H1 (cell line): ENCODE measurements at regions not wholly inside any gene's neighbourhood (a gene's known extent, or its start where the extent isn't known, plus 50 kb on each side); places are given as distances from the start of the nearest gene placed in this dataset.
A peak's percentile ranks its signal among the peaks of the same experiment; 100 is the strongest.

Experiments used
- CTCF ChIA-PET: fragments of 300-600 bp; sonication (Branson Sonifier 250); formaldehyde crosslinking; loops from one replicate; lab custom pipeline; 2021; ENCODE audit not compliant: partially characterized antibody; lab: Charles Lee
- POLR2A ChIA-PET: fragments of 300-600 bp; sonication (Branson Sonifier 250); formaldehyde crosslinking; loops from one replicate; lab custom pipeline; 2021; ENCODE audit warnings: inconsistent platforms; ENCODE audit not compliant: partially characterized antibody; lab: Charles Lee
- DNase-seq, 2 experiments: peaks; one replicate each; pipeline versions ENCODE4 v3.0.0 to v3.0.0-alpha.2; 2010 to 2022; ENCODE audit warnings: low spot score in 2 of 2, low read depth in 1 of 2, mixed read lengths in 1 of 2
- FAIRE-seq: peaks from 2 replicates; lab custom pipeline; 2011; peaks lifted over from hg19 to GRCh38; lab: Jason Lieb, UNC
- H2AFZ ChIP-seq: 2 replicates; pipeline ENCODE4 v1.8.1; 2012; ENCODE audit warnings: low read length, inconsistent platforms
- H2AK5ac ChIP-seq: 2 replicates; pipeline ENCODE4 v1.6.1; 2013; ENCODE audit warnings: low read depth, low read length
- H2BK120ac ChIP-seq: replicated peaks from 2 replicates; pipeline ENCODE3; 2013; ENCODE audit warnings: low read depth, low read length, inconsistent platforms
- H2BK12ac ChIP-seq: 2 replicates; pipeline ENCODE4 v1.6.1; 2013; ENCODE audit warnings: low read depth, low read length
- H2BK15ac ChIP-seq: 2 replicates; pipeline ENCODE4 v1.6.1; 2013; ENCODE audit warnings: low read length
- H2BK20ac ChIP-seq: 2 replicates; pipeline ENCODE4 v1.6.1; 2013; ENCODE audit warnings: low read length
- H2BK5ac ChIP-seq: 2 replicates; pipeline ENCODE4 v1.6.1; 2013; ENCODE audit warnings: low read depth, low read length
- H3K14ac ChIP-seq: 2 replicates; pipeline ENCODE4 v1.6.1; 2013; ENCODE audit warnings: inconsistent platforms; ENCODE audit not compliant: insufficient read length
- H3K18ac ChIP-seq: 2 replicates; pipeline ENCODE4 v1.6.1; 2013; ENCODE audit warnings: low read length; ENCODE audit errors: extremely low read depth
- H3K23ac ChIP-seq: 2 replicates; pipeline ENCODE4 v1.6.1; 2013; ENCODE audit warnings: inconsistent platforms; ENCODE audit not compliant: insufficient read length
- H3K23me2 ChIP-seq: 2 replicates; pipeline ENCODE4 v1.6.1; 2013; ENCODE audit warnings: low read depth, low read length
- H3K27ac ChIP-seq: 2 replicates; pipeline ENCODE4 v1.6.1; 2011; ENCODE audit warnings: low read depth, low read length, inconsistent platforms
- H3K27me3 ChIP-seq, 4 experiments: replicated peaks in 1 of 4; 1 replicate in 1 of 4; 2 replicates in 3 of 4; pipeline versions ENCODE4 v1.6.1 to v1.8.1; 2011 to 2013; ENCODE audit warnings: low read length in 3 of 4, mild to moderate bottlenecking in 3 of 4, inconsistent platforms in 2 of 4, mixed read lengths in 2 of 4, moderate library complexity in 1 of 4; ENCODE audit not compliant: control insufficient read depth in 3 of 4, insufficient read depth in 3 of 4; ENCODE audit errors: extremely low read depth in 1 of 4
- H3K36me3 ChIP-seq, 4 experiments: 2 replicates each; pipeline versions ENCODE4 v1.6.1 to v1.8.1; 2011 to 2013; ENCODE audit warnings: mild to moderate bottlenecking in 4 of 4, low read length in 3 of 4, moderate library complexity in 2 of 4, control low read depth in 1 of 4, inconsistent platforms in 1 of 4; ENCODE audit not compliant: insufficient read depth in 4 of 4, control insufficient read depth in 2 of 4
- H3K4ac ChIP-seq: replicated peaks from 2 replicates; pipeline ENCODE3; 2013; ENCODE audit warnings: low read length, low read depth, mixed read lengths, inconsistent platforms; ENCODE audit not compliant: insufficient read length
- H3K4me1 ChIP-seq, 4 experiments: replicated peaks in 1 of 4; 1 replicate in 1 of 4; 2 replicates in 3 of 4; pipeline versions ENCODE4 v1.6.1 to v1.8.1; 2011 to 2013; ENCODE audit warnings: low read length in 3 of 4, inconsistent platforms in 2 of 4, mixed read lengths in 1 of 4; ENCODE audit not compliant: insufficient read depth in 4 of 4, control insufficient read depth in 3 of 4
- H3K4me2 ChIP-seq, 2 experiments: 2 replicates each; pipeline versions ENCODE4 v1.6.1 to v1.8.1; 2011 to 2013; ENCODE audit warnings: low read depth in 2 of 2, low read length in 2 of 2, control low read depth in 1 of 2, inconsistent platforms in 1 of 2, mild to moderate bottlenecking in 1 of 2; ENCODE audit not compliant: insufficient read depth in 1 of 2
- H3K4me3 ChIP-seq, 4 experiments: fragments of 200-600, 300-600 bp in 1 of 4; sonication (generic), shearing (Covaris generic), sonication (Bioruptor Twin) in 1 of 4; 2 replicates each; pipeline versions ENCODE4 v1.5.1 to v1.8.1; 2011 to 2016; ENCODE audit warnings: low read length in 4 of 4, low read depth in 3 of 4, control low read depth in 2 of 4, inconsistent platforms in 2 of 4, mild to moderate bottlenecking in 2 of 4, mixed read lengths in 1 of 4, moderate library complexity in 1 of 4; ENCODE audit not compliant: insufficient read depth in 2 of 4; ENCODE audit errors: extremely low read depth in 1 of 4
- H3K56ac ChIP-seq: replicated peaks from 2 replicates; pipeline ENCODE3; 2013; ENCODE audit warnings: low read depth, mild to moderate bottlenecking, mixed read lengths, low read length, inconsistent platforms; ENCODE audit not compliant: insufficient read length
- H3K79me1 ChIP-seq: 2 replicates; pipeline ENCODE4 v1.6.1; 2013; ENCODE audit warnings: low read depth, low read length, control low read depth
- H3K79me2 ChIP-seq, 2 experiments: 2 replicates each; pipeline versions ENCODE4 v1.6.1 to v1.8.1; 2012 to 2013; ENCODE audit warnings: low read length in 2 of 2, mild to moderate bottlenecking in 2 of 2, inconsistent platforms in 1 of 2; ENCODE audit not compliant: insufficient read depth in 2 of 2, control insufficient read depth in 1 of 2
- H3K9ac ChIP-seq, 4 experiments: replicated peaks in 1 of 4; 1 replicate in 1 of 4; 2 replicates in 3 of 4; pipeline versions ENCODE4 v1.6.1 to v1.8.1; 2011 to 2013; ENCODE audit warnings: low read depth in 3 of 4, low read length in 3 of 4, control low read depth in 2 of 4, mild to moderate bottlenecking in 2 of 4, moderate library complexity in 2 of 4, inconsistent platforms in 1 of 4; ENCODE audit errors: extremely low read depth in 1 of 4
- H3K9me3 ChIP-seq, 2 experiments: 2 replicates each; pipeline versions ENCODE4 v1.6.1 to v1.8.1; 2012 to 2013; ENCODE audit warnings: mild to moderate bottlenecking in 2 of 2, moderate library complexity in 2 of 2, control low read depth in 1 of 2, inconsistent platforms in 1 of 2, low read depth in 1 of 2, low read length in 1 of 2, mixed read lengths in 1 of 2; ENCODE audit not compliant: insufficient read depth in 2 of 2
- H4K20me1 ChIP-seq, 2 experiments: replicated peaks in 1 of 2; 2 replicates each; pipeline versions ENCODE3 to v1.8.1; 2011 to 2013; ENCODE audit warnings: inconsistent platforms in 2 of 2, low read length in 2 of 2, mild to moderate bottlenecking in 1 of 2; ENCODE audit not compliant: insufficient read depth in 2 of 2, control insufficient read depth in 1 of 2
- H4K5ac ChIP-seq: 2 replicates; pipeline ENCODE4 v1.6.1; 2013; ENCODE audit warnings: low read length, low read depth, mixed read lengths, inconsistent platforms; ENCODE audit not compliant: insufficient read length
- H4K8ac ChIP-seq: 2 replicates; pipeline ENCODE4 v1.8.0; 2013; ENCODE audit warnings: mild to moderate bottlenecking, moderate library complexity, low read length, inconsistent platforms; ENCODE audit not compliant: insufficient read depth; ENCODE audit errors: extremely low read depth
- H4K91ac ChIP-seq: replicated peaks from 2 replicates; pipeline ENCODE3; 2013; ENCODE audit warnings: low read length, mixed read lengths, inconsistent platforms; ENCODE audit not compliant: insufficient read length
- JUN ChIP-seq: IDR thresholded peaks from 2 replicates; pipeline ENCODE4 v1.6.1; 2011; ENCODE audit warnings: low read depth, mild to moderate bottlenecking, improper control_type of control experiment, low read length
- MAX ChIP-seq: IDR thresholded peaks from 2 replicates; pipeline ENCODE4 v1.6.1; 2012; ENCODE audit warnings: inconsistent platforms
- WGBS, 2 experiments: shearing (Covaris generic) in 1 of 2; methylation state at CpG; one replicate each; pipeline versions ENCODE4 v1.1.6 to v1.1.7; 2013 to 2015; ENCODE audit warnings: low lambda C conversion rate in 2 of 2, mixed read lengths in 2 of 2, inconsistent platforms in 1 of 2, low coverage in 1 of 2, missing lambda C conversion rate in 1 of 2; ENCODE audit not compliant: insufficient replicate concordance in 2 of 2, insufficient coverage in 1 of 2, insufficient read length in 1 of 2; ENCODE audit errors: extremely low coverage in 1 of 2, missing lambda C conversion rate in 1 of 2; 5-methylcytosine and 5-hydroxymethylcytosine counted together

GRCh38 chr4:189033801-189034347 lies 894.6 kb downstream of the TRIML1 start:
- H3K79me2 ChIP-seq: no peaks in the 10 kb centered on the region
- no peak overlapping the region for H2AK5ac ChIP-seq
- no peak overlapping the region for H4K5ac ChIP-seq
- H3K9me3 ChIP-seq: no peaks in the 10 kb centered on the region
- FAIRE-seq (no peak), DNase-seq (no peak)
- no peak overlapping the region for H2BK120ac ChIP-seq
- no peak overlapping the region for H3K27ac ChIP-seq
- no peaks in the 10 kb centered on the region for H3K23me2 ChIP-seq
- H3K79me1 ChIP-seq: no peaks in the 10 kb centered on the region
- no peaks in the 10 kb centered on the region for H4K20me1 ChIP-seq
- H3K36me3 ChIP-seq: no peaks in the 10 kb centered on the region
- H3K4me1 ChIP-seq: peaks cover 0 to 5% (median 0%) of the 10 kb centered on the region in 4 experiments; a peak in 3 of 7 replicates
- H3K4me3 ChIP-seq: no peak overlapping the region
- no peak overlapping the region for H3K23ac ChIP-seq
- no peak overlapping the region for H2BK5ac ChIP-seq
- H3K14ac ChIP-seq: no peak overlapping the region
- ChIA-PET POLR2A (no interaction called here), CTCF (interaction anchor here (0.5 to 2.1 kb wide), 4 partner anchors 14 to 1739 kb away, joined by 3 to 8 read pairs (median 4); no protein-coding TSS in a partner anchor)
- 0 out of 2 replicates have a peak overlapping the region, but pooled peaks have one; percentile 32 for H2BK12ac ChIP-seq
- no peak overlapping the region for H3K9ac ChIP-seq
- no peak overlapping the region for H3K4ac ChIP-seq
- no peaks in the 10 kb centered on the region for H3K27me3 ChIP-seq
- no peak overlapping the region for H3K4me2 ChIP-seq
- no peak overlapping the region; the same call in 1 of the 2 replicates for H4K8ac ChIP-seq
- H2BK20ac ChIP-seq: peak overlapping the region; percentile 94
- peak overlapping the region; percentile 20 for H4K91ac ChIP-seq
- H2BK15ac ChIP-seq: no peak overlapping the region
- no peak overlapping the region for H3K18ac ChIP-seq
- H3K56ac ChIP-seq: no peak overlapping the region
- peak overlapping the region; percentile 82; the same call in 1 of the 2 replicates for H2AFZ ChIP-seq
- 89% methylated on average over 13 of the region's 13 CpGs; no CpG with 5 or more reads in 1 of the 2 experiments for WGBS, 2 experiments
- TF ChIP-seq MAX (peak; percentile 75), JUN (no peak)
